Globus pallidus (tissue), 1 donor: ENCODE measurements at regions not wholly inside any gene's neighbourhood (a gene's known extent, or its start where the extent isn't known, plus 50 kb on each side); places are given as distances from the start of the nearest gene placed in this dataset.

Source experiments
- DNase-seq: peaks from one replicate; pipeline ENCODE4 v3.0.0-alpha.2; 2015; ENCODE audit warnings: low spot score

GRCh38 chr1:29868096-29868495 is 631.8 kb downstream of the PTPRU start:
- no peak for DNase-seq

- no peak for DNase-seq
These were observed 628.7 kb downstream of the PTPRU start for GRCh38 chr1:29865051-29865450.

- no peak for DNase-seq
These were observed 628.2 kb downstream of the PTPRU start for GRCh38 chr1:29864431-29865022.

- no peak for DNase-seq
These were observed 625.6 kb downstream of the PTPRU start for GRCh38 chr1:29861922-29862321.

DNA sequence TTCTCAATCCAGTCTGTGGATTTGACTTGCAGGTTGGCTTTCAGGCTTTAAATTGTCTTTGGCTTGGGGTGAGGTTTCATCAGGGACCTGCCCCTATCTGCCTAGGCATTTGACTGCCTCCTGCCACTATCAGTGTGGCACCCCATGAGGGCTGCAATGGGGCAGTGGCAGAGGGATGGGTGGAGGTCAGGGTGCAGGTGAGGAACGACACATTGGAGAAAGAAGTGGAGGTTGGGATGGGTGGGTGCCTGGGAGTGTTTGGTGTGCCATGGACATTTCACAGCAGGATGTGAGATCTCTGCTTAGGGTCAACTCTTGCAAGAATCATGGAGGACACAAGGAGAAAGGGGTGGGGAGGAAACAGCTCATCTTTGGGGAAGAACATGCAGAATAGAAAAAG is 625.1 kb downstream of the PTPRU start:
- DNase-seq: no peak

DNA sequence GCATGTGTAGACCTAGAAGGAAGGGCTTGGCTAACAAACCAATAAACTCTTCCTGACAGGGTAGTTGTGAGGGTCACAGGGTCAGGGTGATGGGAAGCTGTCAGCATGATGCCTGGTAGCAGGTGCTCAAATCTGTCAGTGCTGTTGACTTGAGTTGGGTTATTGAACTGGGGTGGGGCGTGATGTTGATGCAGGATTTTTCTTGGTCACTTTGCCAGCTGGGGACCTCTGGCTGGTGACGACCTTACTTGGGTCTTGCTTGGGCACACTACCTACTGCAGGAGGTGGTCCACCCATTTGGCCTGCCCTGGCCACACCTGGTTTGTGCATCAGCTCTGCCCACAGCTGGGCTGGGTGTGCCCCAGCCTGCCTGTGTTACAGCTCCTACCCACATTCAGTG is 624.4 kb downstream of the PTPRU start:
- no peak for DNase-seq

DNA sequence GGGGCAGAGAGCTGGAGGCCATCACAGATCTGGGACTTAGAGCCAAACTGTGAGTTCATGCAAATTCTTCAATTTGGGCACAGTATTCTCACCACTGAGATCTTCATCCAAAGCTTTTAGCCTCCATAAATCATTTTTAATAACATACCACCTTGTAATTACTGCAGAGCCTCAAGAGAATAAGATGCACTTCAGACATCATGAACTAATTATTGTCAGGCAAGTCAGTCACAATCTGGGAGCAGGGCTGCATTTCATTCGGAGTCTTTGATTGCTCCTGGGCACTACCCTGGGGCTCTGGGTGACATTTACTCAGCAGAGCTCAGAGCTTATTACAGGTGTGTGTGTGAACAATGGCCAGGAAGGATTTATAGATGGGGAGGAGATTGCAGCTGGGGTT is 623.7 kb downstream of the PTPRU start:
- DNase-seq: no peak

GRCh38 chr1:29859126-29859525 is 622.8 kb downstream of the PTPRU start:
- DNase-seq: no peak

GRCh38 chr1:29858646-29859045 is 622.3 kb downstream of the PTPRU start:
- DNase-seq: no peak

GRCh38 chr1:29856340-29857114 is 620.2 kb downstream of the PTPRU start:
- DNase-seq: no peak

DNA sequence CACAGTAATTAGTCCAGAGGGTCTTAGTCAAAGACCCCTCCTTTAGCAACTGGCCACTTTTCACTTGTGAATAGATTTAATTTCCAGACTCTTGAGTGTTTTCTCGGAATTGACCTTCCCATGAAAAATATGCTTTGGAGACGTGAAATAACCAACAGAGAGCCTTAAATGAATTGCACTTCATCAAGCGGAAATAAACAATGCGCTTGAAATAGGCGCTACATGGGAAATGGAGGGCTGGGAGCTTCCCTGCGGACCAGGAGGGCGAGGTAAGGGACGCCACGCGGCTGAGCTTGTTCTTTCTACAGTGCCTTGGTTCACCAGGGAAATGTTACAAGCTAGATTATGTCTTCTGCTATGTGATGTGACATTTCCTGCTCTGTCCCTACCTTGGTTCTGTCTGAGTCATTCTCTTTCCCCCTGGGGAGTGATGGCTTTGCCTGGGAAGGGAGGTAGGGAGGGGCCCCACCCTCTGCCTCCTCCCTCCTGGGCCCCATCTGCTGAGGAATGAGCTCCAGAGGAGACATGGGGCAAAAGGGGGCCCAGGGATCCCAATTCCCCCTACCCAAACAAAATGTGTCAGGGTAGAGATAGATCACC is 619.3 kb downstream of the PTPRU start:
- DNase-seq: no peak

GRCh38 chr1:29854700-29855276 is 618.5 kb downstream of the PTPRU start:
- DNase-seq: no peak

DNA sequence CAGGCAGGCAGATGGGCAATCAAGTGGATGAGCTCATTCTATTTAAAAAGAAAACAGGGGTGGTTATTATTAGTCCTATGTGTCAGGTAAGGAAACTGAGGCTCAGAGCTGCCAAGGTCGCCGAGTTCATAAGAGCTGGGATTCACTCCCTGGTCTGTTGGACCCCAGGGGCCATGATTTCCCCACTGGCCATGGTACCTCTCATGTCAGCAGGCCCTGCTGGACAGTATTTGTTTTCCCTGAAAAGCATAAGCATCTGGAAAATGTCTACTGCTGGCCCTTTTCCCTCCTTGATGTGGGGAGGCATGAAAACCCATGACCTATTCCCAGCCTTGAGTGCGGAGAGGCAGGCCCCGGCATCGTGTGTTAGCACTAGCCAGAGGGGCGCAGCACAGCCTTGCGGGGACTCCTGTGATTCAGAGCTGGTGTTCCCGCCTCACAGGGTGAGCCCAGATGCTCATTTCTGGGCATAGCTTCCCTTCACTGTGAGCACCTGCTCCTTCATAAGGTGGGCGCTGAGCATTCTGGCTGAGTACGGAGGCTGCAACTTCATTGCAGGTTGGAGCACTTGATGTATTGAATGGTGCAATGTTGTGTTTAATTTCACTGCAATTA is 617.5 kb downstream of the PTPRU start:
- DNase-seq: no peak

DNA sequence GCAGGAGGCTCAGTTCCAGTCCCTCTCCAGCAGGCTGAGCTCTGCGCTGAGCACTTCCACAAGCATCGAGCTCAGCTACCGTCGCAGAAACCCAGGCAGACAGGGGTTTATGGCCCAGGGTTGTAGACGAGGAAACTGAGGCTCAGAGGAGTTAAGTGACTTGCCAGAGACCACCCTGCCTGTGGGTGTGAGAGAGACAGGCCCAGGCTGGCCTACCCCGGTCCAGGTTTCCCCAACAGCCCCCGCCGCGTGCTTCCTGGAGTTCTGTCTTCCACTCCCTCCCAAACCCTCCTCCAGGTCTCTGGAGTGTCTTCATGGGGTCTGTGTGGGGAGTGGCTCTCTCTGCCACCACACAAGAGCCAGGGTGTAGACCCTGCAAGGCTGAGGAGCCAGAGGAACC is 615.9 kb downstream of the PTPRU start:
- DNase-seq: no peak

DNA sequence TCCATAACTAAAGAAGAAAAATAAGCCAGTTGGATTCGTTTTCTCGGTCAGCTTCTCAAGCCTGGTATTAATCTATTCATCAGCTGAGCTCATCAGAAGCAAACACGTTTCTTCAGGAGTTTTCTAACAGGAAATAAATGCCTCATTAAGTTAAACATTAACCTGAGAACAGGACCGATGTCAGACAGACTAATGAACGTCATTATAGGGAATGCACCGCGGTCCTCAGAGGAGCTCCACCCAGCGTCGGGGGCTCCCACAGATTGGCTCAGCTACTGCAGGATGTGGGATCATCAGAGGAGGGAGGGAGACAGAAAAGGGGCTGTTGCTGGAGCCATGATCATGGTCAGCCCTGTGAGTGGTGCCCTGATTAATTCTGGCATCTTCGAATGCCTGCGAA is 615.4 kb downstream of the PTPRU start:
- DNase-seq: no peak

DNA sequence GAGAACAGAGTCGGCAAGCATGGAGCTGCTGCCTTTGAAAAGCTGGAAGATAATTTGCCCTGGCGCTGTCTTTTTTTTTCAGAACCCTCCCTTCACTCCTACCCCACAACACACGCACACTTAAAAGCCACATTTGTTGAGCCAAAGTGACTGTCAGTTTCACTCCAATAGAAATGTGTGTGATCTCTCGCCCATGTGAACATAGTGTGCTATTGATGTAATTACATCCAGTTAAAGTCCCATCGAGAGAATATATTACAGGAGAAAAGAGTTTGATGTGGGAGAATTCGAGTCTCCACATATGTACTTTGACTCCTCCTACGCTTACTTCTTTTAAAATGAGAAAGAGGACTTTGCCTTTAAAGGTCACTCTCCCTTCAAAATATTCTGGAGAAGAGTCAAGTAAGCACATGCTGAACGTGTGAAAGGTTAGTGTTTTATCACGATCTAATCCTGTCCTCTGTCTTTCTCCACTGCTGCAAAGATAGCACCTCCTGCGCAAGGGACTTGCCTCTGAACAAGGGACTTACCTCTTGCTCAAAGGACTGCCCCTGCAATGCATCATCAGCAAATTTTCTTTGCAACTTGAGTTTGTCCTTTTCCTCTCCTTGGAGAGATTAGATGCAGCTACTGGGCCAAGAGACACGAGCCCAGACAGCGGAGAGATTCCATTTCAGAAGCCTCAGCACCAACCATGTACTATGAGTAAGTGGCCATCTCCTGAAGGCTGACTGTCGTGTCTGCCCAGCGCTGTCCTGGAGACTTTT is 613.9 kb downstream of the PTPRU start:
- no peak for DNase-seq

DNA sequence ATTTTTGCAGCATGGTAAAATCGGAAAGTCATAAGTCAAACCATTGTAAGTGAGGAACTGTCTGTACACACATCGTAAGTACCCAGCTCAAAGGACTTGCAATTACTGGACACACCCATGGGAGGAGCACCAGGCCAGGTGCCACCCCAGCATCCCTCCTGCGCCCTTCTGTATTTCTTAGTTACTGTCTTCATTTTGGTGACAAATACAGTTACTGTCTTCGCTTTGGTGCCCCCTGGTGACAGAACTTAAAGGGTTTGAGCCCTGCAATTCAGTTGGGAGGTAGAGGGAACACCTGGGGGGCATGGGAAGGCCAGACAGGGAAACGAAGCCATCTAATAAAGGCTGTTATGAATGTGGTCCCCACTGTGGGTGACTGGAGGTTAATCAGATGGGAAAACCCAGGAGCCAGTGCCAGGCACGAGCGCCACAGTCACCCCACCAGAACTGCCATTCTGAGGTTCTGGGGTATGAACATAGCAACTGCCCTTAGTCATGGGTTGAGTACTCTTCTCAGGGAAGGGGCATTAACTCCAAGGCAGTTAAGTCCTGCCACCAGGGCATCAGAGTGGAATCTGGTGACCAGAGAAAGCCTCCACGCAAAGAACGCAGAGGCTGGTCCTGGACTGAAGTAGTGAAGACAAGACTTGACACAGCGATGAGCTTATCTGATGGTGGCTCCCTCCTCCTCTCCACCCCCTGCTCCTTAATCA is 612.9 kb downstream of the PTPRU start:
- no peak for DNase-seq

DNA sequence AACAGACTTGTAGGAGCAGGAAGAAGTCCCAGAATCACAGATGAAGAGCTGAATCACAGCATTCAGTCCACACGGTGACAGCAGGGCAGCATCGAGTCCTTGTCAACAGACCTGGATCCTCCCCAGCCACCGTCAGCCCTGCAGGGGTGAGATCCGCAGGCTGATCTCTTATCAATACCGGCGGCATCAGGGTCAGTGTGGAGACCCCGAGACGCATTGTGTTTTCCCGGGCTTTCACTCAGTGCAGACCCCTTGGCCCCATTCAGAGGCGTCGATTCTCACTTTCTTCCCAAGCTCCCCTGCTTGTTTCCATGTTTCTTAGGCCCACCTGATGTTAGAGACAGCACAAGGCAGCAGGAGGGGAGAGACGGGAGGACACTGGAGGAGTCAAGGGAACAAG is 609.6 kb downstream of the PTPRU start:
- DNase-seq: no peak

- no peak for DNase-seq
These were observed 605.8 kb downstream of the PTPRU start for GRCh38 chr1:29842130-29842529.

DNA sequence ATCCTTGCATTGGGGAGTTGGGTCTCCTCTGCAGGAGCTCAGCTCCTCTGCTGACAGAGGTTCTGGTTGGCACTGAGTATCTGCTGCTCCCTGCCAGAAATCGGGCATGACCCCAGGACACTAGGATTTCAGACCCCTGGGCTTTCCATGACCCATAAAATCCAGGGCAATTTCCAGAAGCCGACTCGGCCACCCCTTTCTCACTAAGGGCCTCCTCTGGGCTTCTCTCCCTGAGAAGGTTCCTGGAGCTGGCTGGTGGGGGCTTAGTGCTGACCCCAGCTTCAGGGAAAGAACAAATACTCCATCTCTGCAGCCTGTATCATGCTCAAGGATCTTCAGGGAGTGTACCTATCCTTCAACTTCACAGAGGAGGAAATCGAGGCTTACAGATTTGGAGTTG is 603.4 kb downstream of the PTPRU start:
- no peak for DNase-seq

DNA sequence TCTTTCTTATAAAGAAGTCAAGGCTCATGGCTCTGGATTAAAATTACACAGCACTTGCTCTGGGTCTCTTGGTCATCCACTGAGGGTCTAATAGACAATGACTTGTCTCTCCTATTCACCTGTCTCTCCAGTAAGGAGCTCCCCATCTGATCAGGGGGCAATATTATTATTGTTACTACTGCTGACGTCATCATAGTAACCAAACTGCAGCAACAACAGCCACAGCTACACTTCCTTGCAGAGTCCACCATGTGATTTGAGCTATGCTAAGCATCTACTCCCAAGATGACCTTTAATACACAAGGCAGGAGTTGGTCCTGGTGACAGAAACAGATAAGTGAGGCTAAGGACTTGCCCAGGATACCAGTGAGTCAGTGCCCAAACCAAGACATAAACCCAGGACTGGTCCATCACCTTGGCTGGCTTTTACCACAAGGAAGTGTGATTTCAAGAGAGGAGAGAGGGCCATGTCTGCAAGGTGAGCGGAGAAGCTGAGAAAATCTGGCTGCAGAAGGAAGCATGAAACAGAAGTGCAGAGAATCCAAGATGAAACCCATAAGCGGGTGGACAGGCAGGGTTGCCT is 602.5 kb downstream of the PTPRU start:
- DNase-seq: no peak
